ENCODE measurements at regions not wholly inside any gene's neighbourhood (a gene's known extent, or its start where the extent isn't known, plus 50 kb on each side); places are given as distances from the start of the nearest gene placed in this dataset.
A peak's percentile ranks its signal among the peaks of the same experiment; 100 is the strongest.

DNA sequence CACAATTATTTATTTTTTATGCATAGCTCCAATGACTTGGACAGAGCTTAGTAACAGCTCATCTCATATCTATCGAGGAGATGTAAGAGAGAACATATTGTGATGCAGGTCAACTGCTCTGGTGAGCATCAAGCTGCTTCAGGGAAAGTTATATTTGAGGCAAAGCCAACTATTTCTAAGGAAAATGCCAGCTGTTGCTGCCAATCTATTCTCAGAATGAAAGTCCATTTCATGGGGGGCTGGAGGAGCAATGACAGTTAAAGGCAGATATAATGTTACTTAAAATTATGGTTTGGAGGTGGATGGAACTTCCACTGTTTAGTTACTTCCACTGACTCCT is 424.8 kb downstream of the KIF20B start:
- no peak for DNase-seq

DNA sequence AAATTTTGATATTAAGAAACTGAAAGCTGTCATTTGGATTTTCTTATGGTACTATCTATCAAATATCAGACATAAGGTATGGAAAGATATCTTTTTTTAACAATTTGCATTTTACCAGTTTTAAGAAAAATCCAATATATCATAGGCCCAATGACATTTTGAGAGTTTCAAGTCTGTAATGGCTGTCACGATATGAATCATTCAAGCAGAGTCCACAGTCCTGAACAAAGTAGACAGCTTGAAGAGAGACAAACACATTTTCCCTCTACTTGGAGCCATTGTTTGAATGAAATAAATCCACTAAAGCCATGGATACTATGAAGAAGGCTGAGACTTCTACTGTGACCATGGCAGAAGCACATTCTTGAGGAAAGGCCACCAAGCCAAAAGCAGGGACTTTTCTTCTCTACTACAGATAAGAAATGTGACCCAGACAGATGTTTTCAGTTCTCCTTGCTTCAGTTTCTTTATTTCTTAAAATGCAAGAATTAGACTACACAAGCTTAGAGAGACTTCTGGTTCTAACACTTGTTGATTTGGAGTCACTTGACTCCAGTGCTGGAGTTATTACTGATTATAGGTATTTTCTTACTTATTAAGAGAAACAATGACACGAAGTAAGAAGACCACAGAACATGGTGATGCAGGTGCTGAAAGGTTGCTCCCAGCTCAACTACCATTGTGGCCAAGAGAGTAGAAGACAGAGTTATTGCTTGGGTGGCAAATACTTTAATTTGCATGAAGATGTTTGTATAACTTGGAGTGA is 429.1 kb downstream of the KIF20B start:
- DNase-seq: no peak

DNA sequence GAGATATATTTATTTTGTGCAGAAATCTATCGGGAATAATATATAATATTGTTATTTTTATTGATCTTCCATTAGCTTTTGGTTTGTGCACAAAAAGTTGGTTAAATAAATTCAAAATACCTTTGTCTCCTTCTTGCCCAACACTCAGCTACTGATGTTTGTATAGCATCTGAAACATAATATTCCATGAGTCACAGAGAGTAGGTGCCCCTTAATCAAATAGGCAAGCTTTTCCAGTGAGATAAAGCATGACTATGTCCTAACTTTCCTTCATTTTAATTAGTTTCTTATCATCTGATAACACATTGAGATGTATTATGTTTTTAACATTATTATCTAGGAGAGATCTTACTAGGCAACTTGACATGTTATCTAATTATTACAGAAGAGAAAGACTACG is 432.2 kb downstream of the KIF20B start:
- DNase-seq: no peak

DNA sequence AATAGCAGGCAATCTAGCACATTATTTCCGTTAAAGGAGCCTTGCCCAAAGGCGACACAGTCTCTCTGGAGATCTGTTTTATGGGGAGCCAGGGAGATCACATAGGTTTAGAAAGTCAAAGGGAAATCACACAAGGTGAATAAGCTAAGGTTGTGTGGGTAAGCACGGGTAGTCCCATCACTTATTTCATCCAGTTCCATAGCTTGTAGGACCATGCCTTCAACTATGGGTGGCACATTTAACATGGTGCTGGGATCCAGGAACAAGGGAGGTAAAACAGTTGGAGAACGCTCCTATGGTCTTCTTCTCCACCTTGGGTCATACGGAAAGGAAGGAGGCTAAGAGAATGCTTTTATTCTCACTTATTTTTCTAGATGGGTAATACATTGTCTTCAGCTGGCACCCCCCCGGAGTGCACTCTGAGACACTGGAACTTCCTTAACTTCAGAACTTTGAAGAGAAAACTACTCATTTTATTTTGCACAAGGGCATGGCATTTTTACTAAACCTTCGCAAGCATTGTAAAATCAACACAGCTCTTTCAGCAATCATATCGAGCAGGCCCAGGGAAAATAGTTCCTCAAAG is 435.4 kb downstream of the KIF20B start:
- no peak for DNase-seq

DNA sequence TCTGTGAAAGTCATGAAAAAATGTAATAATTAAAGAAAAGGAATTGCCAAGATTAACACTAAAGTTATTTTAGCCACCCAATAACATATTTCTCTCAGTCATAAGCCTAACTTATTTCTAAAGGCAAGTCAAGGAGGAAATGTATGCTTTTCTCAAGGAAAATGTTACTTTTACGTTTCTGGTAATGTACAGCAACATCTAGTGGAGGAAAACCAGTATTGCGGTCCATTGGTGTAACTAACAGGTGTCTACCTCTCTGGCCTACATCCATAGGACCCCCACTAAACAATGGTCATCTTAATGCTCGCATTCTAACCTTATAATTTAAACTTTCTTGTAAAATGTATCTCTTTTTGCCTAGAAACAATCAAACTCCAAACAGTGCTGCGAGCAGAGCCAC is 437.5 kb downstream of the KIF20B start:
- DNase-seq: no peak

DNA sequence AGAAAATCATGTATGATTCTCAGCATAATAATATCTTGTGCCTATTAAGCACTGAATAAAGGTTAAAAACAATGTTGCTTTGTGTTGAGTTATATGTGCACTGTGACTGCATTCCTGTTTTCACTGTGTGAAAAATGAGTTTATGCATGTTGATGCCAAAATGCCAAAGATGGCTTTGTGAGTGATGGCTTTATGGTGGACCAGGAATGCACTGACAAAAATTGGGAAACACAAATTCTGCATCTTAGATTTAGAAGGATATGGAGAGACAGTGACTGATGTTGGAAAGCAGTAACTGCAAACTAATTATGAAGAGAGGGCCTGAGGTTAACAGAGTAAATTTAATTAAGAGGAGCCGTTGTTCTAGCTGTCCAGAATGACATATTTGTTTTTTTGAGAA is 440.4 kb downstream of the KIF20B start:
- no peak for DNase-seq

DNA sequence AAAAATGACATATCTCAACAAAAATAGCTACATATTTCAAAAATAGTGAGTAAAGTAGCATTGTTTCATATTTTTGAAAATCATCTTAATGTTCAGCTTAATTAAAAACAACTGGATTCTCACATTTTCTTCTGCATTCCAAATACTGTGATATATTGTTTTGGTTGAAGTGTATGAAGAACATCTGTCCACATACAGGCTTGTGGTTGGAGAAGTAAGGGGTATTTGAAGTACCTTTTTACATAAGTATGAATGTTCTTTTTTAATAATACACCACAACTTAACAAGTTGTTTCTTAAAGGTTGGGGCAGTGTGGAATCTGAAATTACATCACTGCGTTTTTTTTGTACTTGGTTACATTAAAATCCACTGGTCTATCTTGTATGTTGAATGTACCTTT is 442.5 kb downstream of the KIF20B start:
- no peak for DNase-seq

DNA sequence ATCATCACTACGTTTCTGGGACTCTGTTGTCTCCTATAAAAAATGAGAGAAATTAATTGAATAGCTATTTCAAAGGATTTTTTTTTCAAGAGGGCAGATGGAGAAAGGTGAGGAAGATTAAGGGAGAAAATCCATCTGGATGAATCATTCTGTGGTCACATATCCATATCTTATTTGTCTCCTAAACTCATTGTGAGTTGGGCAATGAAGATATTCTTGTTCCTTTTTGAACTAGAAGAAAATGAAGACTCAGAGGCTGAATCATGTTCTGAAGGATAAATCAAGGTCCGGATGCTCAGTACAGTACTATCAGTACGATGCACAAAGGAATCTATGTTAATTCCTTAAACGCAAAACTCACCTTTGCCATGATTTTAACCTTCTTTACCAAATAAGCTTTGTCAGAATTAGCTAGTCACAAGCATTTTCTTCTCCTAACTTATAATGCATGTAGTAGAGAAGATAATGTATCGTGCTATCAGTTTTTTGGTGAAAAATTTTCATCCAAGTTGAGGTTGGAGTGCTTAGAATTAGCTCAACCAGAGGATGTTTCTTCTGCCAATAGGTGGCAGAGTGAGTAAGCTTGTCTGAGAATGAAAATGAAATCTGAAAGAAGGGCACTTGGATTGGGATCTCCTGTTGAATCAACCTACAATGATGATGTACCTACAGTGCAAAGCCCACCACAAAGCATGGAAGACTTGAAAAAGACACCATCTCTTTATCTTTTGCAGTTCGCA is 446.9 kb downstream of the KIF20B start:
- peak in 1 of 14 donors; percentile 0 for DNase-seq

DNA sequence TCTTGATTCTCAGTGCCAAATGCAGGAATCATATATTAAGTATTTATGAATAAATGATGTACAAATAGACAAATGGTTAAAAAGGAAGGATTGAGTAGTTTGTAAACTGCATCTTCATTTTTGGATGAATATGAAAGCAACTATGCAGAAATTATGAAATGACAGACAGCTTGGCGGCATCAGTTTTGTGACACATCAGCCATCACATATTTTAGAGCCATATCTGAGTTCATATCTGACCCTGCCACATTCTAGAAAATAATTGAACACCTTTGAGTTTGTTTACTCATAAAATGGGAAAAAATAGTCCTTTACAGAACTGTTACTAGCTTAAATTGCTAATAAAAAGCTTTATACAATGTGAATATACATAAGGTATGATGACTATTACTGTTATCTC is 448.2 kb downstream of the KIF20B start:
- DNase-seq: no peak

DNA sequence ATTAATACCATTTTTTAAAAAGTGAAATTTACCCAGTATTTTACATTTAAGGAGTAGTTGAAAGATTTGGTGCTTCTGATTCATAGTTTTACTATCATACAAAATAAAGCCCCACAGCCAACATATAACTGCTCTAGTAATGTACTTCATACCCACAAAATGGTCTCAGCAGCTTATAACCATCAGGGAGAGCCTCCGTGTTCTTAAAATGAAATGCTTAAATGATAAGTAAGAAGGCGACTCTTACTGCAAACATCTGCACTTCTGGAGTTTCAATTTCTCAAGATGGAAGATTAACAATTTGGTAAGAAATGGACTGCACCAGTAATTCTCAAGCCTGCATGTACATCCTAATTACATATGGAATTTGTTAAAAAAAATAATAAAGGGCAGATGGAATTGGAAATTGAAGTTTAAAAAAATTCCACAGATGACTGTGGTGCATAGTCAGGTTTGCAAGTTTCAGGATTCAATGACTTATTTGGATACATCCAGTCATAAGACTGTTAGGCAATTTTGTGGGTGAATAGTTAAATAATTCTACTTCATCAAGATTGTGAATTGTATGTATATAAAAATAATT is 461.0 kb downstream of the KIF20B start:
- no peak for DNase-seq

DNA sequence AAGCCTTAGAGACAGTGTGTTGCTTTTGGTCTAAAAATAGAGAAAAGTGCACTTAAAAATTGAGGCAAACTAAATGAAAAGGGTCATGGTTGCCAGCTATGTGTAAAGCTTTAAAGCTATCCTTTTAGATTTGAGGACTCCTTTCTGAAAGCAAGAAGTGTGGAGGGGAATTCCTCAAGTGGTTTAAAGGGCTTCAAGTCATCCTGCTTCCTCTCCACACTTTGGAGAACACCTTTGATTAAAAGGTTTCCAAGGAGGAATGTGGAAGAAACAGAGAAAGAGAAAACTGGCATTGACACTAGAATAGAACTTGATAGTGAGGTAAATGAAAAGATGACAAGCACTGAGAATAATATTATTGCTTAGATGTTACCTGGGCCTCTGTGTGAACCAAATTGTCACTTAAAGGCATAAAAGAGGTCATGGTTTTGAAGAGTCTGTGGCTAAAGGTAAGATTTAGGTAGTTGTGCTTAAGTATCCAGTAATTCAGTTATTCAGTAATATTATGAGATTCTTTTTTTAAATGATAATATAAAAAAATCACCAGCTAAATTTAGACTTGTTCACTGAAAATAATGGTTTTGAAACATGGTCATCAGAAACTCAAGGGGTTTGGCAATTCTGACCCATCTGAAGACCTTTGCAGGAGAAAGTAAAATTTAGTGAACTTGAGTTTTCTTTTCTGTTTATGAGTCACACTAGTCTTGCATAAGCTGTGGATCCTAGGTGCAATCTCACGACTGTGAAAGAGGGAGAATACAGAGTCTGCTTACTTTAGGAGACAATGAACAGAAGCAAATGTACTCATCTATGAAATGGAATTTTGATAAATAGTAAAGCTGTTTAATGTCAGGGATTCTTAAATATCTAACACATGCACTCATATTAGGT is 466.0 kb downstream of the KIF20B start:
- no peak for DNase-seq

DNA sequence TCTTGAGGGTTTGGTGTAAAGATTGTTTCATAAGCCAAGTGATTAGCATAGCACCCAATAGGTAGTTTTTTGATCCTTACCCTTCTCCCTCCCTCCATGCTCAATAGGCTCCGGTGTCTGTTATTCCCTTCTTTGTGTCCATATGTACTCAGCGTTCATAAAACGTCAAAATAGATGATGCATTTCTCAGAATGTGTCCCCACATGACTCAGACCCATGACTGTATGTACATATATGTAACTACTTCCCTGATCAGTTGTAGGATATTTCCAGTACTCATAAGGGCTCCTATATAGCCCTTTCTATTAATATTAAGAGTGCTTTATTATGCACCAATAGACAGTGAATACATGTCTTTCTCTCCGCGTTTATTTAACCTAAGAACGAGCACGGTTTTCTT is 466.9 kb downstream of the KIF20B start:
- no peak for DNase-seq

DNA sequence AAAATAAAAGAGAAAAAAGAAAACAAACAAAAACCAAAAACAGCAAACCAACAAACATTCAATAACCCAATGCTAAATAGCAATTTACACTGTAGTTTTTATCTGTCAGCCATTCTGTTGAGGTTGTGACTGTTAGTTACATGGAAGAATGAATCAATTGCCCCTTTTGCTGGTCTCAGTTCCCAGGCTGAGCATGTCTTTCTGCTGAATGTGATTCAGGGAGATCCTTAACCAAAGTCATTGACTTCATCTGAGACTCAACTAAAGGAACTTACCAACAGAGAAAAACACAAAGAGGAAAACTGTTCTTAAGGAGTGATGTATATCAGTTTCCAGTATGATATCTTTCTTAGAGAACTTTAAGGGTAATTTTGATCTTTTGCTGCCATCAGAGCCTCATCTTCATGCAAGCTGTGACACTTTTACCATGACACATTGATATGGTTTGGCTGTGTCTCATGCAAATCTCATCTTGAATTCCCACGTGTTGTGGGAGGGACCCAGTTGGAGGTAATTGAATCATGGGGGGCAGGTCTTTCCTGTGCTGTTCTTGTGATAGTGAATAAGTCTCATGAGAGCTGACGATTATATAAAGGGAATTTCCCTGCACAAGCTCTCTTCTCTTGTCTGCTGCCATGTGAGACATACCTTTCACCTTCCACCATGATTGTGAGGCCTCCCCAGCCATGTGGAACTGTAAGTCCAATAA is 469.8 kb downstream of the KIF20B start:
- no peak for DNase-seq

DNA sequence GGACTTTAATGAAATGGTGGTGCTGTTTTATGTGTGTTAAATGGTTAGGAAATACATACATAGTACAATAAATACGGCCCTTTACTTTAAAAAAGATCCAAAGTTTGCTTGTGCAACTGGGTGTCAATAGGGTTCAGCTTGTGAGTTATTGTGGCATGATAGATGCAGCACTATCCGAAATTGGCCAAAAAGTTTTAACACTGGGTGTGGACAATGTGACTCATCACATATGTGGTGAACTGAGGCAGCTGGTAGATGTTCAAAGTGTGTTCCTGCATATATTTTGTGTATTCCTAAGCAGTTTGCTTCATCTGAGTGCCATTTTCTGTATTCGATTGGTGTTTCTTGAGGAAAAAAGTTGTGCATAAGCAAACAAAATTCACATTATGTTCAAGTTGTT is 473.1 kb downstream of the KIF20B start:
- DNase-seq: no peak

DNA sequence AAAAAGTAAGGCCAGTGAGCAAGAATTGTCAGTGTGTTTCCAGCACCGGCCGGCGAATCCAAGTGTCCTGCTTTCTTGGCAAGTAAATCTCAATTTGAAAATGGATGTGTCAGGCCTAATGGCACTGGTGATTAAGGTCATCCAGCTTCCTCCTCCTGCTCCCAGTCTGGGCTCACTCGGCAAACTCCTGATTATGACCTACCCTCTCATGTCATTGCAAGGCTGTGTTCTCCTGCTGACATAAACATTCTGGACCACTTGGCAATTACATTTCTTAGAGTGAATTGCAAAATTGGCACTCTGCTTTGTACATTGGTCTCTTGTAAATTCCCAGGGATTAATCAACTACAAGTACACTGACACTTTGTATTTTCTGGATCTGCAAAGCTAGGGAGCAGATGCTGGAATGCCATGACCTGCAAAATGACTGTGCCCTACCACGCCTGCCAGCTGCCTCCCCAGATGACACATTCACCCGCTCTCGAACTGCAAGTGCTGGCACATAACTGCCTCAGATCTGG is 473.8 kb downstream of the KIF20B start:
- DNase-seq: peak in 1 of 14 donors; percentile 6

DNA sequence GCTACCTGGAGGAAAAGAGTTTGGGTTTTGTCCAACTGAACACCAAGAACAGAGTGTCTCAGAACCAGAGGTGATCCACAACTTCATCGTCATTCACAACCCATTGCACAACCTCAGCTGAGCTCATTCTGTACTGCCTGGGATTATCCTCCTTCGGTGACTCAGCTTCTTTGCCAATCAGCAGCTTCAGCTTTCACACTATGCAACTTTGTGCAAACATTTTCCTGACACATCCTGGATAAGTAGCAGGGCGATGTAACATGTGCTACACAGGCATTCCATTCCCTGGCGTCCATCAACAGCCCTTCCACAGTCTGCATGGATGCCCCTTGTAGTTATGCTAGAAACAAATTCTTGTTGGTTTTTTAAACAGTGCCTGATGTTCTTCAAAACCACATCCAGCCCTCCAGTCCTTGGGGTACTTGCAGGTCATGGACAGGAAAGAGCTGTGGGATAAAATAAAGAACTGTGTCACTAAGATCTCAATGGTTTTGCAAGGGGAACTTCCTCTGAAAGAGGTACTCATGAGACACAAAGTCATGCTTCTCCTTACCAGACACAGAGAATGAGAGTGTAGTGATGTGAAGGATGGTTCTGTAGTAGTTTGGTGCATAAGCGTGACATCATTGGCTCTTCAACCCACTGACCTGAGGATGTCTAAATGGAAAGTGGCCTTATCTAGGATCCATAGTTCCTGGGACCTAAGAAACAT is 478.5 kb downstream of the KIF20B start:
- no peak for DNase-seq

DNA sequence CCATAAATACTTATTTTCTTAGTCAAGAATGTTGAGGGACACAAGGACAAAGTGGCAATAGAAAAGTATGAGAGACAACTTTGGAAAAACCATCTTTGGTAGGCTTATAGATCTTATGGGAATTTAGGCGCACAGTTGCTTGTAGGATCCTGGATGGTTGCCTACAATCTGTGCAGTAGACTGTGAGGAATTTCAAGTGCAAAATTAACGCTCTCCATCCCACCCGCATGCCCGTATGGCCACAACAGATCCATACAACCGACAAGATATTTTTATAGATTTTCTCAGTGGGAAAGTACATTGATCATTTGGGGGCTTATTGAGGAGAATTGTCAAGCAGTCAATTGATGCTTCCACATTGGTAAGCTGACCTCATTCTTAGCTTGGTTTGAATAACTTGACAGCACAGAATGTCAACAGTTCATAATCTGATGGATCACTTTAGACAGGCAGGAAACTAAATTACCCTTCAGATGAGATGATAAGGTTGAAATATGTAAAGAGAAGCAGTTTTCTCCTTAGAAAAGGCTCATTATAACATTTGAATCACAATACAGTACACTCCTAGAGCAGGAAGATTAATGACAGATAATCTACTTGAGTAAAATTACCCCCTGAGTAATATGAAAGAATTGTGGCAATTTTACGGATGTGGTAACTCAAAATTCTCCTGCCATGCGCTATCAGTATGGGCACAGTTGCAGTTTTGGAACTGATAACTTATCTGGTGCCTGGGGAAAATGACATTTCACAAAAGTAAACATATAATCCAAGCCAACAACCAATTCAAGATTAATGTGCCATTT is 479.7 kb downstream of the KIF20B start:
- DNase-seq: no peak

DNA sequence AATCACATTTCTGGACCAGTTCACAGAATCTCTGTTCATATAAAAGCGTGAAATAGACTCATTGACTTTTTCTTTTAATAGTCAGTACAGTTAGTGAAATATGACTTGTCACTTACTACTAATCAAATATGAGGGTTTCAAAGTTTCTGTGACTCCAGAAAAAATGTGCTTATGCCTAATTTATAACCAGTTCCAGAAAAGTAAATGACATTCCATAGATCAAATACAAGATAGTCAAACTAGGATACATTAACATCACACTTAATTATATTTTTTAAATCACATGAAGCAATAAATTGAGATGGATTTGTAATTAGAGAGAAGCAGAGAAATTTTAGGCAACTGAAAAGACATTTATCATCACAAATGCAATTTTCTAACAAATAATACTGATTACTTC is 491.4 kb downstream of the KIF20B start:
- no peak for DNase-seq

DNA sequence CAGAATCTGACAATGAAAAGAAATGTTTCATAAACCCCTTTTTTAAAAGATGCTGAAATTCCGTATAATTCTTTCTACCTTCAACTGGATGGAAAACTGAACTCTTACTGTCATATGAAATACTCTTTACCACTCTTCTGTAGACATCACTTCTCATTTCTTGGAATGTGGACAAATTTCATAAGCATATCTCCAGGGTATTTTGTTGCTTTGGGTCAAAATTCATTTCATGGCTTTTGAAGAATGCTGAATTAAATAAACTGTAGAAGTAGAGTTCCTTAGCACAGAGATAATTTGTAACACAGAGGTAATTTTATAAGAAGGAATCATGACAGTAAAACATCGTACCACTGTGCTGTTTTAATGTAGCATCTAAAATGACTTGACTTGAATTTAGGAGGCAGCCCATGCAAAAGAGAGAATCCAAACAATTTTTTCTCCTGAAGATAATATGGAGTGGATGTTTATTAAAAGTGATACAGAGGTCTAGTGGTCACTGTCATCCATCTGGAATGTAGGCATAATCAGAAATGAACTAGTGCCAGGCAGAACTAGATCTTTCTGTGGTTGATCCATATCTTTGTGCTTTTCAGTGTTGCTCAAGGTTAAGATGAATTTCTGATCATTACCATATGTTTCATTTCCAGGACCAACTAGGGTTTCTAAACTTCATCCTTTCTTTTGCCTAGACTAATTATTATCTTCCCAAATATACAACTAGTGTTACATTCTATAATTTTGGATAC is 492.0 kb downstream of the KIF20B start:
- DNase-seq: no peak
